GM19328 (cell line): ENCODE measurements at regions not wholly inside any gene's neighbourhood (a gene's known extent, or its start where the extent isn't known, plus 50 kb on each side); places are given as distances from the start of the nearest gene placed in this dataset.
"Not testable (repeated sequence)": the region's sequence is repeated elsewhere in the genome, so short reads cannot be mapped to it uniquely, and the experiment has no call there.

ENCODE experiments used
- ATAC-seq: cut with Tn5 transposase; IDR thresholded peaks from one replicate; pipeline ENCODE4 v1.9.1; 2021; ENCODE audit warnings: mild to moderate bottlenecking, moderate library complexity; ENCODE audit not compliant: unreplicated experiment

DNA sequence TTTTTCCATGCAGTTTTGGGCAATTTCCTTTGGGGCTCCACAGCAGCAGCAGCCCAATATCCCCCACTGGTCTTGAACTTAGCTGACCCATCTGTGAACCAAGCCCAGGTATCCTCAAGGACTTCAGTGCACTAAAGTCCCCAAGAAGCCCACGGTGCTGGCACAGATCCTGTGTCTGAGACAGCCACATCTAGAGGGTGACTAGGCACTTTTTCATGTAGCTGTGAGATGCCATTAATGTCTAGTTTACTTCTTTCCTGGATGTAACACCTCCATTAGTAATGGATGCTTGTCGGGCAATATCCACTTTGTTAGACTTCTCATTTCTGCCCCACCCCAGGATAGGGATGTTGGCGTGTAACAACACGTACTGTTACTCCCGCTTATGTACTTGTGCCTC, 117.9 kb downstream of the GPCPD1 start:
- ATAC-seq = no peak

DNA sequence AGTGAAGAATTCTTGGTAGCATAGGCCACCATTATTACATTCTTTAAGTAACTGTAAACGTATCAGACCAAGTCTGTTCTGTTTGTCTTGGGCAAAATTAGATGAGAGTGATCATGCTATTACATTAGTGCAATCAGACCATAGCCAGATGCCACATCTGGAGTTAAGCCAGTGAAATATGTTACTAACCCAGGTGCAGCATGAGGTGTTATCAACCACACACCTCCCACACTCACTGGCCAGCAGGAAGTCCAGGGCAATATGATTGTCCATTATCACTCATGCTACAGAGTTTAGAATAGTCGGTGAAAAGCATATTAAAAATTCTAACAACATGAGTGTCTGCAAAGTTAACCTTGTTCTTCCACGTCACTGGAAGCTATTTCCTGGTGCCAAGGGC, 119.4 kb downstream of the GPCPD1 start:
- no peak for ATAC-seq

GRCh38 chr20:5489601-5490000, 121.2 kb downstream of the GPCPD1 start:
- no peak for ATAC-seq

DNA sequence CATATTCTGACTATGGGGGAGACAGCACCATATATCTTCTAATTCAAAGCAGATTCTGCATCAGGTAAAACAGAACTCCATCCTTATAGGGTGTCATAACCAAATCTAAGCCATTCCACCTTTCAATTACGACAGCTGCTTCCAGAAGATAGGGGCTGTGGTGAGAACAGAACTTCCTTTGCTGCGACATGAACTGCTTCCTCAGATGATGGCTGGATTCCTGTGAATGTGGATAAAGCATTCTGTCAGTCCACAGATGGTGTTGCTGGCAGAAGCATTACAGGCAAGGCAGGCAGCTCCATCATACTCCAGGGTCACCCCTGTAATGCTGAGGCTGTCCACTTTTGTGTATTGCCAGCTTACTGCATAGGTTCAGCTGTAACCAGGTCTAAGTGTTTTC, 122.0 kb downstream of the GPCPD1 start:
- no peak for ATAC-seq

DNA sequence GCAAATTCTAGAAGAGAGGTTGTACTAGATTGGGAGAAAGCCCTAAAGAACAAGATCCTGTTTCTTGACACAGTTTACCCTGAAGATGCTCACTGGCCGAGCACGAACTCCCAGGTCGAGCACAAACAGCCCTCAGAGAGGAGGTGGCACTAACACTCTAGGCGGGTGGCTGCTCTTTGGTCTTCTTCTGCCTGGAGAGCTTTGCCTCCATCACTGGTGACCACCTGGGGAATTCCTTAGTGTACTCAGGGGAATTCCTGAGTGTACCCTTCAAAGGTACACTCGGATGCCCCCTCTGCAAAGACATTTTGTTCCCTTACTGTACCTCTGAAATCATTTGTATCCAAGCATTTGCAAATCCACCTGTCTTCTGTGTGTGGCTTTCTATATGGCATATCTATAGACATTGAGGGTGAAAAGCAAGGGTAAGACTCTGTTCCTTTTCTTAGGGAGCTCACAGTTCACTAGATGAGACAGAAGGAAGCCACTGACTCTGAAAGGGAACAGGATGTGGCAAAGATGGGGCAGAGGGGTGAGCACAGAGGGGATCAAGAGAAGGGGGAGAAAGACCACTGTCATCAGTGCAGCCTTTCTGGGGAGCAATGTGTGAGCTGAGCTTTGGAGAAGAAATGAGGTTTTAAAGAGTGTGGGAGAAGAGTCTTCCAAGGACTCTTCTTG, 124.3 kb downstream of the GPCPD1 start:
- ATAC-seq = no peak

DNA sequence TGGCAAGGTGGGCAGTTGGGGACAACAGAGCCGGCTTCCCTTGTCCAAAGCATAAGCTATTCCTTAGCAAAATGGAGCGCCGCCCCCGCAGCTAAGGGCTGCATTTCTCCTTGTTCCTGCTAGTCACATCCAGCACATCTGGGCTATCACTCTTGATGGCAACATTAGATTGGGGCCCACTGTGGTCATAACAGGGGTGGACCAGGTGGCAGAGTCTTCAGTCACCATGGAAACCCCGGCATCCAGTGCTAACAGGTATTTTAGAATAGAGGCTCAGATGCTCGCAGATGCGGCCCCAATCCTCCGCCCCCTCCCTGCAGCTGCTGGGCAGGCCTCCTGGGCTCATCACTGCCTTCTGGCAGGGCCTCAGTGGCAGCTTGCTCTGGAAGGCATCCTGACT, 125.9 kb downstream of the GPCPD1 start:
- ATAC-seq = no peak

- ATAC-seq = no peak
These were observed 126.5 kb downstream of the GPCPD1 start for GRCh38 chr20:5484346-5484745.

GRCh38 chr20:5482791-5483190, 128.0 kb downstream of the GPCPD1 start:
- no peak for ATAC-seq

DNA sequence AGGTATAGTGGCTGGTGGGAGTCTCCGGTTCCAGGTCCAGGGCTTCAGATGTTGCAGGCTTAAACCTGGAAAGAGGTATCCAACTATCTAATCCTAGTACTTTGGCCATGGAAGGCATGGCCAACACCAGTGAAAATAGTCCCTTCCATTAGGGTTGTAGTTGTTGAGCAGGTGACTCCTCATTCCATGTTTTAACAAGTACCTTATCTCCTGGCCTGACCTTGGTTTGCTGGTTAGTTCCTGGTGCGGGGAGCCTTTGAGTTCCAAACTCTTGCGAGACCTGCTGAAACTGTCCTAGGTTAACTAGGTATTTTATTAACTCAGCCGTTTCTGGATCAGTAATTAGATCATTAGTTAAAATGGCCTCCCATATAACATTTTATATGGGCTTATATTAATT, 128.9 kb downstream of the GPCPD1 start:
- ATAC-seq = no peak

DNA sequence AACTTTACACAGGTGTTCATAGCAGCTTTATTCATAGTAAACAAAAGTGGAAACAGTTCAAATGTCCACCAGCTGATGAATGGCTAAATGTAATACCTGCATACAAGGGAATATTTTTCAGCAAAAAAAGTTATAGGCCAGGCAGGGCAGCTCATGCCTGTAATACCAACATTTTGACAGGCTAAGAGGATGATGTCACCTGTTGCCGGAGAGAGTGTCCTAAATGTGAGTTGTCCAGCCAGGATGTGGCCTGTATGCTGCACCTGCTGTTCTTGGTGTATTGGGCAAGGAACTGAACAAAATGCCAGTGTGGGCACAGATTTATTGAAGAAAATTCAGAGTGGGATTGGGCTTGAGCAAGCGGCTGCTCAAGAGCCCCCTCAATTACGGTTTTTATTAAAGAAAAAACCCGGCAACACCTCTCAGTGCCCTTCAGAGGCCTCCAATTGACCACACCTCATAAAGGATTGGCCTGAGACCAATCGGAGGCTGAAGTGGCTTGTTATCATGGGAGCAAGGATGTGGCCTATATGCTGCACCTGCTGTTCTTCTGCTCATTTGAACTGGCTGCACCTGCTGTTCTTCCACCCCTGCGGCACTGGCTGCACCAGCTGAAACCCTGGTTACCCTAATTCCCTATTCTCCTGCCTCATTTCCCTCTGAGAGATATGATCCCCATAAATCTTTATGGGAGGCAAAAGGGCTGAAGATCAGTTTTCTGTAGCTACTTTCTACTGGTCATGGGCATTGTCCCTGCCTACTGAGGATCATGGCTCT, 129.8 kb downstream of the GPCPD1 start:
- no peak for ATAC-seq

DNA sequence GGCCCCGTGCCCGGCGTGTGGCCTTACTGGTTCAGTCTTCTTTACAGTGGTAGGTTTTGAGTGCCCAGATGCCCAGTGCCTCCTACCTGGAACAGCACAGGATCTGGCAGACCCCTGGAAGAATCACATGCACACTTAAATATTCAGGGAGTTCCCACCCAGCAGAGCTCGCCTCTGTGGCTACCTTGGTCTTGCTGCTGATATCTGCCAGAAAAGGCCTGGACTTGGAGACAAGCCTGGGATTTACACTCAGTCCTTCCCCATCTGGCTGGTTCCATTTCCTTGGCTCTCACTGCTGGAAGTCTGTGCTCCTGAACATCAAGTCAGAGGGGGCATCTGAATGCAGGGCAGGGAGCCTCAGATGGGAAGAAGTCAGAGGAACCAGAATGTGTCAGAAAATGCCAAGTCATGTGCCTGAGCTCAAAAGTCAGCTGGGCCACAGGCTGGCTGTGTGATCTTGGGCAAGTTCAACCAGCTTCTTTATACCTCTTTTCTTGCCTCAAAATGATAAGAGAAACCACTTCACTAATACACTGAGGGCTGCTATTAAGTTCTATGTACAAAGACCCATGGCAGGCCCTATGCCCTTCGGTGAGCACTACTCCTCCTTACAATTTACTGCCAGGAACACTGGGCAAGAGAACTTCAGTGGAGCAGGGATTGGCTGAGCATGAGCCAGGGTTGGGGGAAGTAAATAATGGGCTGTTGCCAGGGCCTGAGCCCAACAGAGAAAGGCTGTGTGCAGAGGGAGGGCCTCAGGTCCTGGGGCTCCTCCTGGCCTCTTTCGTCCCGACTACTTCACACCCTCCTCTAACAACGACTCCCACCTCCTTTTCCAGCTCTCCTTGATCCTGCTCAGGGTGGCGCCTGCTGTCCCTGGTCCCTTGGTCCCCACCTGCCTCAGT, 135.9 kb downstream of the GPCPD1 start:
- ATAC-seq = no peak

- ATAC-seq = not testable (repeated sequence)
These were observed 138.9 kb downstream of the GPCPD1 start for GRCh38 chr20:5471866-5472265.

- ATAC-seq = no peak
These were observed 139.4 kb downstream of the GPCPD1 start for GRCh38 chr20:5471368-5471767.

GRCh38 chr20:5470943-5471342, 139.9 kb downstream of the GPCPD1 start:
- no peak for ATAC-seq

GRCh38 chr20:5470458-5470857, 140.3 kb downstream of the GPCPD1 start:
- ATAC-seq = no peak

DNA sequence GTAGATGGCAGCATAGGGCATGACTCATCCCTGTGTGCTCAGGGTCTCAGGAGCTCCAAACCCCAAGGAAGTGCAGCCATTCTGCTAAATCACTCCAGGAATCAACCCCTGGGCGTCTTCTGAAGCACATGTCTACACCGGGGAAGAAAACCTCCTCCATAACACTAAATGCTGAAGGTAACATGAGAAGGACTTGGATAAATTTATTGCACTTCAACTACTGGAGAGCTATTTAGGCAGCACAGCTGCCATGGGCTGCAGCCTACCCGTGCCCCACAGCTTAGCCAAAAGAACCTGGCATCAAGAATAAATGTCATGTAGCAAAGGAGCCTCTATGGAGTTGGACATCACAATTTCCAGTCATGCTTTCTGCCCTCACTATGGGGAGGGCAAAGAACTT, 141.7 kb downstream of the GPCPD1 start:
- ATAC-seq = no peak

DNA sequence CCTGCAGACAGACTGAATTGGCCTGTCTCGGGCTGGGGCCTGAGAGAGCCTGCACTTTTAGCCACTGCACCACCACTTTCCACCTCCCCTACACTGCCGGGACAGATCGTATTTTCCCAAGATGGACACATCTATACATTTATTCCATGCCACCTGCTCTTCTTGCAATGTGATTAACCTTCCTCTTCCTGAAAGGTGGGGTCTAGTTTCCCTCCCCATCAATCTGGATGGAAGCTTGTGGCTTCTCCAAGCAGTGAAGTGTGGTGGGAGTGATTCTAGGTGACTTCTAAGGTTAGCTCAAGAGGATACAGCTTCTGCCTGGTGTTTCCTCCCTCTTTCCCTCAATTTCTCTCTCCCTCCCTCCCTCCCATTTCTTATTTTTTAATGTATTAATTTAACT, 143.7 kb downstream of the GPCPD1 start:
- no peak for ATAC-seq

- ATAC-seq = no peak
These were observed 145.2 kb downstream of the GPCPD1 start for GRCh38 chr20:5465604-5465927.

DNA sequence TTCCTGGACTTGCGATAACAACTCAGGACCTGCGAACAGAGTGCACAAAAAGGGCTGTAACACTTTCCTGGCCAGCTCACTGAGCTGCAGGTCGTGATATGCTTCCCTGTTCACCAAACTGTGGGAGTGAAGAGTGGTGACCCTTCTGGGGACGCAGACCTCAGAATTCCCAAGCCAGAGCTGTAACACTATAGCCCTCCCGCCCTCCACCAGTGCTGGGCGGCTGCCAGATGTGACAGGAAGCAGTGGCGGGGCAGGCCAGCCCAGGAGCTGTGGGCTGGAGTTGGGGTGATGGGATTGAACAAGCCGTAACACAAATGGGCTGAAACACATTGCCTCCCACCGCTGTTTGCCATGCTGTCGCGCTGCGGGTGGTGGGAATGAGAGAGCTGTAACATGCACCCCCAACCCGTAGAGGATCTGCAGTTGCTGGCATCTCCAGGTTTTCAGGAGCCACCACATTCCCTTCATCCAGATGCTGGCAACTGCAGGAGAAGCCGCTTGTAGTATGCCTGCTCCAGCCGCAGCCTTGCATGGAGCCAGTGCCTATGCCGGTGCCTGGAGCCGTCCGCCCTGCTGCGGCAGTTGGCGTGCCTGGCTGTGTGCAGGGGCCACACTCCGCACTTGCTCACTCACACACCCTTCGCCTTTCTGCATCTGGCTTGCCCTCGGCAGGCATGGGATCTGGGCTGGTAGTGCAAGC, 145.8 kb downstream of the GPCPD1 start:
- no peak for ATAC-seq

DNA sequence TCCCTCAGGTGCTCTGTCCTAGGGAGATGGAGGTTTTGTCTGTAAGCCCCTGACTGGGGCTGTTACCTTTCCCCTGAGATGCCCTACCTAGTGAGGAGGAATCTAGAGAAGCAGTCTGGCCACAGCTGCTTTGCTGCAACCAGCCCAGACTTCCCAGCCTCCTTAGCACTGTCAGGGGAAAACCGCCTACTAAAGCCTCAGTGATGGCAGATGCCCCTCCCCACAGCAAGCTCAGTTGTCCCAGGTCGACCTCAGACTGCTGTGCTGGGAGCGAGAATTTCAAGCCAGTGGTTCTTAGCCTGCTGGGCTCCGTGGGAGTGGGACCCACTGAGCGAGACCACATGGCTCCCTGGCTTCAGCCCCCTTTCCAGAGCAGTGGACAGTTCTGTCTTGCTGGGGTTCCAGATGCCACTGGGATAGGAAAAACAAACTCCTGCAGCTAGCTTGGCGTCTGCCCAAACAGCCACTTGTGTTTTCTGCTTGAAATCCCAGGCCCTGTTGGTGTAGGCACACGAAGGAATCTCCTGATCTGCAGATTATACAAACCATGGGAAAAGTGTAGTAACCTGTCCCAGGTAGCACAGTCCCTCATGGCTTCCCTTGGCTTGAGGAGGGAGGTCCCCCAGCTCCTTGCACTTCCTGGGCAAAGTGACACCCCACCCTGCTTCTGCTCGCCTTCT, 146.4 kb upstream of the PROKR2 start:
- no peak for ATAC-seq

GRCh38 chr20:5453745-5454144, 137.0 kb upstream of the PROKR2 start:
- ATAC-seq = not testable (repeated sequence)
